MM.1S (cell line): ENCODE measurements at regions not wholly inside any gene's neighbourhood (a gene's known extent, or its start where the extent isn't known, plus 50 kb on each side); places are given as distances from the start of the nearest gene placed in this dataset.

Experiments
- EZH2 ChIP-seq: fragments of 300-600 bp; sonication (generic); optimal IDR thresholded peaks from 2 replicates; pipeline ENCODE3; 2017; ENCODE audit warnings: low read depth, mild to moderate bottlenecking, antibody characterized with exemption, low read length, mixed read lengths
- EZH2phosphoT487 ChIP-seq: fragments of 300-600 bp; sonication (generic); IDR thresholded peaks from 2 replicates; pipeline ENCODE4 v1.6.1; 2018; ENCODE audit warnings: antibody characterized with exemption, low read length
- TF ChIP-seq, protein P1 (sequence below): fragments of 300-600 bp; sonication (generic); IDR thresholded peaks from 2 replicates; pipeline ENCODE4 v1.5.1; 2016; ENCODE audit warnings: antibody characterized with exemption, low read length, mixed read lengths

DNA sequence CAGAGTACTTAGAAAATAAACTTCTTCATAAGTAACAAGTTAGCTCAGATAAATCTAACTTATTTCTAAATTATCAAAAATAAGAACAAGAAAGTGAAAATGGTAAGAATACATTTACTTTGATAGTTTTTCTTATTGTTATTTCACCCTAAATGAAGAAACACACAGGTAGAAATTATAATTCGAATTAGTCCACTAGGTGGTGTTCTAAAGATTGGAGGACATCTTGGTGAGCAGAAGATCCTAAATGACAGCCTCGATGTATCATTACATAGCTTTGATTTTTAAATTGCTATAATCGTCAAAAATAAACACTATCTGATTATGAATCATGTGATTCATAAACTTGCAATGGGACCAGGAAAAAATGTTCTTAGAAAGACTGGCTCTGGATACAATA lies 280.8 kb upstream of the UBE2E2 start:
- TF ChIP-seq, protein P1, sequence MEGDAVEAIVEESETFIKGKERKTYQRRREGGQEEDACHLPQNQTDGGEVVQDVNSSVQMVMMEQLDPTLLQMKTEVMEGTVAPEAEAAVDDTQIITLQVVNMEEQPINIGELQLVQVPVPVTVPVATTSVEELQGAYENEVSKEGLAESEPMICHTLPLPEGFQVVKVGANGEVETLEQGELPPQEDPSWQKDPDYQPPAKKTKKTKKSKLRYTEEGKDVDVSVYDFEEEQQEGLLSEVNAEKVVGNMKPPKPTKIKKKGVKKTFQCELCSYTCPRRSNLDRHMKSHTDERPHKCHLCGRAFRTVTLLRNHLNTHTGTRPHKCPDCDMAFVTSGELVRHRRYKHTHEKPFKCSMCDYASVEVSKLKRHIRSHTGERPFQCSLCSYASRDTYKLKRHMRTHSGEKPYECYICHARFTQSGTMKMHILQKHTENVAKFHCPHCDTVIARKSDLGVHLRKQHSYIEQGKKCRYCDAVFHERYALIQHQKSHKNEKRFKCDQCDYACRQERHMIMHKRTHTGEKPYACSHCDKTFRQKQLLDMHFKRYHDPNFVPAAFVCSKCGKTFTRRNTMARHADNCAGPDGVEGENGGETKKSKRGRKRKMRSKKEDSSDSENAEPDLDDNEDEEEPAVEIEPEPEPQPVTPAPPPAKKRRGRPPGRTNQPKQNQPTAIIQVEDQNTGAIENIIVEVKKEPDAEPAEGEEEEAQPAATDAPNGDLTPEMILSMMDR = peak; percentile 45
- TF ChIP-seq EZH2phosphoT487 (no peak), EZH2 (no peak)
